Mucosa of rectum (tissue), 2 donors: ENCODE measurements at regions not wholly inside any gene's neighbourhood (a gene's known extent, or its start where the extent isn't known, plus 50 kb on each side); places are given as distances from the start of the nearest gene placed in this dataset.
"Not testable (repeated sequence)": the region's sequence is repeated elsewhere in the genome, so short reads cannot be mapped to it uniquely, and the experiment has no call there.

Experiments used
- H3K27ac ChIP-seq, 2 donors: one replicate each; pipeline ENCODE4 v1.7.0; 2013; ENCODE audit warnings: inconsistent platforms in 2 of 2, low read depth in 2 of 2, low read length in 2 of 2
- H3K27me3 ChIP-seq, 2 donors: one replicate each; pipeline ENCODE4 v1.7.0; 2013; ENCODE audit warnings: low read length in 2 of 2; ENCODE audit not compliant: control insufficient read depth in 2 of 2, insufficient read depth in 2 of 2
- H3K36me3 ChIP-seq, 2 donors: one replicate each; pipeline ENCODE4 v1.7.0; 2013; ENCODE audit warnings: low read length in 2 of 2; ENCODE audit not compliant: control insufficient read depth in 2 of 2, insufficient read depth in 2 of 2
- H3K4me1 ChIP-seq, 2 donors: one replicate each; pipeline ENCODE4 v1.7.0; 2013; ENCODE audit warnings: low read length in 2 of 2, mild to moderate bottlenecking in 1 of 2; ENCODE audit not compliant: control insufficient read depth in 2 of 2, insufficient read depth in 2 of 2
- H3K4me3 ChIP-seq, 2 donors: one replicate each; pipeline ENCODE4 v1.7.0; 2013; ENCODE audit warnings: low read length in 2 of 2
- H3K9ac ChIP-seq, 2 donors: one replicate each; pipeline ENCODE4 v1.7.0; 2013; ENCODE audit warnings: low read length in 2 of 2, low read depth in 1 of 2, mild to moderate bottlenecking in 1 of 2
- H3K9me3 ChIP-seq, 2 donors: one replicate each; pipeline ENCODE4 v1.7.0; 2013; ENCODE audit warnings: low read length in 2 of 2; ENCODE audit not compliant: control insufficient read depth in 2 of 2
- donor health status: healthy.
- donor health status: Normal muscosa, but diverticular disease.

- H3K4me3 ChIP-seq, result no peak overlapping the region
- no peak overlapping the region for H3K9ac ChIP-seq
- H3K36me3 ChIP-seq, result no peaks in the 10 kb centered on the region
- peaks cover 3 to 10% of the 10 kb centered on the region in 2 donors for H3K9me3 ChIP-seq
- no peaks in the 10 kb centered on the region for H3K4me1 ChIP-seq
- H3K27me3 ChIP-seq, result no peaks in the 10 kb centered on the region
- H3K27ac ChIP-seq, result no peak overlapping the region
These were observed 457.5 kb downstream of the ACTR3B start for GRCh38 chr7:153217032-153217431.

- Histone ChIP-seq H3K27ac (no peak overlapping the region), H3K9me3 (peaks cover 7% of the 10 kb centered on the region in 2 donors), H3K4me3 (no peak overlapping the region), H3K27me3 (no peaks in the 10 kb centered on the region), H3K9ac (no peak overlapping the region), H3K4me1 (no peaks in the 10 kb centered on the region), H3K36me3 (no peaks in the 10 kb centered on the region)
These were observed 465.3 kb downstream of the ACTR3B start for GRCh38 chr7:153224890-153225289.

DNA sequence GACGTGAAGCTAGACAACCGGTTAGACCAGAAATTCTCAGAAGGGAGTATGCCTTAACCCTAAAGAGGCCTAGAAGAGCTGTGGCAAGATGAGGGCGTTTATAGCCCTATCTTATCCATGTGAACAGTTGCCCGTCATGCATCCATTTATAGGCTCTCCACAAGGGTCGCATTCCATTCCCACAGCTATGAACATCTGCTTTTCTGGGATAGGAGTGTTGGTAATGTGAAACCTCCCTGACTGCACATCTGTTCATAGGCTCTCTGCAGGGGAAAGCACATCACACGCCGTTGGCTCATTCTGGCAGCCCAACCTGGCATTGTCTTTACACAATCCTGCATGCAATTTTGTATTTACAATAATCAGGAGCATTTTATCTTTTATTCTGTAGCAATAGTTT is 485.6 kb downstream of the ACTR3B start:
- H3K4me3 ChIP-seq, H3K4me1 ChIP-seq, H3K9me3 ChIP-seq, H3K27ac ChIP-seq, H3K27me3 ChIP-seq, H3K9ac ChIP-seq, H3K36me3 ChIP-seq: not testable (repeated sequence)

DNA sequence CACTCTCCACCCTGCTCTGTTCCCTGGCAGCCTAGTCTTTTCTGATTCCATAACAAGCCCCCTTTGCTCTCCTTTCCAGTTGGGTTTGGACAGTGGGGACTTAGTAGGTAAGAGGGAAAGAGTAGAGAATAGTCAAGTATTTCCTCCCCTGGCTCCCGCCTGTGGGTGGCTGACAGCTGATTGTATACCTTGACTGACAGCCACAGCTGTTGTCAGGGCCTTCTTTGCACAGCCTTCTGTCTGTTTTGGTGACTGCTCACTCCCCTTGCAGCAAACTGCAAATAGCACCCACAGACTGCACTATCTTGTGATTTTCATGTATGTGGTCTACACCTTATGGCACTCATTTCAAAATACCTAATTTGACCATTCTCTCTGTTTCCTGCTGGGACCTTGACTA is 486.3 kb downstream of the ACTR3B start:
- Histone ChIP-seq H3K9me3 (peaks cover 2 to 3% of the 10 kb centered on the region in 2 donors), H3K27ac (no peak overlapping the region), H3K36me3 (no peaks in the 10 kb centered on the region), H3K4me3 (no peak overlapping the region), H3K4me1 (no peaks in the 10 kb centered on the region), H3K9ac (no peak overlapping the region), H3K27me3 (no peaks in the 10 kb centered on the region)

GRCh38 chr7:153247926-153248325 is 488.4 kb downstream of the ACTR3B start:
- H3K27me3 ChIP-seq, result no peaks in the 10 kb centered on the region
- H3K27ac ChIP-seq, result no peak overlapping the region
- H3K4me1 ChIP-seq, result no peaks in the 10 kb centered on the region
- no peaks in the 10 kb centered on the region for H3K36me3 ChIP-seq
- H3K9me3 ChIP-seq, result peaks cover 2 to 5% of the 10 kb centered on the region in 2 donors
- H3K9ac ChIP-seq, result no peak overlapping the region
- no peak overlapping the region for H3K4me3 ChIP-seq

DNA sequence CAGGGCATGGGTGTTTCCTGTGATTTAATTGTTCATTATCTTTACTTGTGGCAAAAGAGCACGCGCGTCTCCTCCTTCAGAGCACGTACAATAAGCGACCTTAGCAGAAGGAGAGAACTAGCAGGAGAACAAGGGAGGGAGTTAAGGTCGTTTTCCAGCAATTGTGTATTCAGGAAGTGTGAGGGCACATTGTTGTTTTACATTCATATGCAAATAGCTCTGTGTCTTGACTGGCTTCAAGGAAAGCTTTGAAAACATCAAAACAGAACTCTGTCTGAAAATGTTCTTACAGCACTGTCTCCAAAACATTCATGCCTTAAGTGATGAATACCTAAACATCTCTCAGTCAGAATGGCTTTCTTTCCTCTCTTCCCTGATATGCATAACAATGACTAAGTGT is 499.1 kb downstream of the ACTR3B start:
- no peak overlapping the region for H3K27ac ChIP-seq
- no peak overlapping the region for H3K4me3 ChIP-seq
- H3K27me3 ChIP-seq, result no peaks in the 10 kb centered on the region
- H3K9ac ChIP-seq, result no peak overlapping the region
- peaks cover 0 to 4% of the 10 kb centered on the region in 2 donors for H3K9me3 ChIP-seq
- H3K4me1 ChIP-seq, result no peaks in the 10 kb centered on the region
- no peaks in the 10 kb centered on the region for H3K36me3 ChIP-seq

- Histone ChIP-seq H3K9ac (no peak overlapping the region), H3K4me1 (no peaks in the 10 kb centered on the region), H3K9me3 (no peaks in the 10 kb centered on the region), H3K4me3 (no peak overlapping the region), H3K27ac (no peak overlapping the region), H3K27me3 (no peaks in the 10 kb centered on the region), H3K36me3 (no peaks in the 10 kb centered on the region)
These were observed 516.8 kb downstream of the ACTR3B start for GRCh38 chr7:153276394-153276793.

- H3K27ac ChIP-seq, result no peak overlapping the region
These were observed 527.2 kb downstream of the ACTR3B start for GRCh38 chr7:153286763-153287162.

DNA sequence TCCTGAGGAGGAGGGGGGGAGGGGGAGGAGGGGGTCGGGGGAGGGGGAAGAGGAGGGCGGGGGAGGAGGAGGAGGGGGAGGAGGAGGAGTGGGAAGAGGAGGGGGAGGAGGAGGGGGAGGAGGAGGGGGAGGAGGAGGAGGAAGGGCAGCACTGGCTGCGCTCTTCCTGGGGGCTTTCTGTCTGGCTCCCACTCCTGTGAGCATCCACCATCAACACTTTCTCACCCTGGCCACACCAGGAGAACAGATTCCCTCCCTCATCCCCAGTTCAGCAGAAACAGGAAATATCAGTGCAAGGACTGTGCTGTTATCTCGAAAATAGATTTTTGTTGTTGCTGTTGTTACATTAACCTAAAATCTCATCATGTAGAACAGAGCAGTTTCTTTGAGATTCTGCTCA is 530.5 kb downstream of the ACTR3B start:
- no peak overlapping the region for H3K9ac ChIP-seq
- no peaks in the 10 kb centered on the region for H3K27me3 ChIP-seq
- no peak overlapping the region for H3K4me3 ChIP-seq
- no peaks in the 10 kb centered on the region for H3K36me3 ChIP-seq
- H3K9me3 ChIP-seq, result no peaks in the 10 kb centered on the region
- no peak overlapping the region for H3K27ac ChIP-seq
- H3K4me1 ChIP-seq, result no peaks in the 10 kb centered on the region

More at GRCh38 chr7:153286763-153287162, 527.2 kb downstream of the ACTR3B start:
- Histone ChIP-seq H3K4me3 (no peak overlapping the region), H3K9me3 (peaks cover 0 to 5% of the 10 kb centered on the region in 2 donors), H3K9ac (no peak overlapping the region), H3K27me3 (no peaks in the 10 kb centered on the region), H3K36me3 (no peaks in the 10 kb centered on the region), H3K4me1 (no peaks in the 10 kb centered on the region)

DNA sequence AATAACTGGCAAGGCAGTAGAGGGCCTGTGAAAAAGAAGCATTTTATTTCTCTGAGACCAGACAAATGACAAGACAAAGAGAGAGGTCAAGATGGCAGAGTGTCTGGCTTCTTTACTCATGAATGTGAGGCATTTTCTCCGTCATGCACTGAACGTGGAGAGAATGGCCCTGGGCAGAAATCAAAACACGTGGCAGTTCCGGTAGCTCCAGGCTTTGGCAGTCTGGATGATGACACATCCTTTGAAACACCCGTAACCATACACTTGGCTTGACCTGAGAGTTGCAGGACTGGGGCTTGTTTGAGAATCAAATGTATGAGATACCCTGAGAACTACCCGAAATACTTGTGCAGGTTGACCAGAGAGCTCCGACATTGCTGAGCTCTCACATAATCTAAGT is 537.6 kb downstream of the ACTR3B start:
- no peak overlapping the region for H3K27ac ChIP-seq
- no peak overlapping the region for H3K9ac ChIP-seq
- no peak overlapping the region for H3K4me3 ChIP-seq
- H3K36me3 ChIP-seq, result no peaks in the 10 kb centered on the region
- no peaks in the 10 kb centered on the region for H3K27me3 ChIP-seq
- no peaks in the 10 kb centered on the region for H3K9me3 ChIP-seq
- no peaks in the 10 kb centered on the region for H3K4me1 ChIP-seq

DNA sequence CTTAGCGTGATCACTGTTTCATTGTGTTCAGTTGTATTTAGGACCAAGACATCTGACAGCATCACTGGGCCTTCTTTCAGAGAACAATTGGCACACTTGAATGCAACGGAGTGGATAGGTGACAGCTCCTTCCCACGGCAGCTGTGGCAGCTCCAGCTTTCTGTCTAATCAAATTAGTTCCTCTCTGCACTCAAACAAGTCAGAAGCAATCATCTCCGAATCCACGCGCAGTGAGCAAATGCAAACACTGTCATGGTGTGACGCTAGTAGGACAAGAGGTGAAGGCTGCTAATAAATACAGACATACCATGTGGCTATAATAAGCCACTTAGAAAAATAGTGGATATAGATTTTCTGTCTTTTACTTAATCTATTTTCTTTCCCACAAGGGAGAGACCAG is 542.4 kb downstream of the ACTR3B start:
- Histone ChIP-seq H3K27ac (no peak overlapping the region), H3K4me1 (no peaks in the 10 kb centered on the region)

More for the DNA sequence above, 542.4 kb downstream of the ACTR3B start:
- Histone ChIP-seq H3K36me3 (no peaks in the 10 kb centered on the region), H3K9me3 (peaks cover 0 to 3% of the 10 kb centered on the region in 2 donors), H3K9ac (no peak overlapping the region), H3K4me3 (no peak overlapping the region), H3K27me3 (no peaks in the 10 kb centered on the region)
